ENCODE measurements at regions not wholly inside any gene's neighbourhood (a gene's known extent, or its start where the extent isn't known, plus 50 kb on each side); places are given as distances from the start of the nearest gene placed in this dataset.

GRCh38 chr13:99636728-99637353 lies 135.6 kb downstream of the TM9SF2 start:
- no peak for DNase-seq

- DNase-seq: no peak
Measured at GRCh38 chr13:99636306-99636705, 135.0 kb downstream of the TM9SF2 start.

DNA sequence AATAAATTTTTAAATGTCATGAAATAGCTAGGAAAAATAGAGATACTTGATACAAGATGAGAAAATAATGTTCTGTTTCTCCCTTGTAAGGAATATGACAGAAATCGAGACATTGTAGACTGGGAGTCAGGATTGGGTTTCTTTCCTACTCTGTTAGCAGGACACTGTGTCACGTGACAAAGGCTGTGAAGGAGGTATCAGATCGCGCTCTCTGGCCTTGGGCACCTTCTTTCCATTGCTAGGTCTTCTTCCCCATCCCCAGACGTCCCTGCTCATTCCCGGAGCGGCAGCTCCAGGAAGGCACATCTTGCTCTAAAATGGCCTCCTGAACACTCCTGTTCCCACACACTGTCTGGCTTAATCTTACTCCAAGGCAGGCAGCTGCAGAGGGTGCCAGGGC lies 133.4 kb downstream of the TM9SF2 start:
- DNase-seq: no peak

DNA sequence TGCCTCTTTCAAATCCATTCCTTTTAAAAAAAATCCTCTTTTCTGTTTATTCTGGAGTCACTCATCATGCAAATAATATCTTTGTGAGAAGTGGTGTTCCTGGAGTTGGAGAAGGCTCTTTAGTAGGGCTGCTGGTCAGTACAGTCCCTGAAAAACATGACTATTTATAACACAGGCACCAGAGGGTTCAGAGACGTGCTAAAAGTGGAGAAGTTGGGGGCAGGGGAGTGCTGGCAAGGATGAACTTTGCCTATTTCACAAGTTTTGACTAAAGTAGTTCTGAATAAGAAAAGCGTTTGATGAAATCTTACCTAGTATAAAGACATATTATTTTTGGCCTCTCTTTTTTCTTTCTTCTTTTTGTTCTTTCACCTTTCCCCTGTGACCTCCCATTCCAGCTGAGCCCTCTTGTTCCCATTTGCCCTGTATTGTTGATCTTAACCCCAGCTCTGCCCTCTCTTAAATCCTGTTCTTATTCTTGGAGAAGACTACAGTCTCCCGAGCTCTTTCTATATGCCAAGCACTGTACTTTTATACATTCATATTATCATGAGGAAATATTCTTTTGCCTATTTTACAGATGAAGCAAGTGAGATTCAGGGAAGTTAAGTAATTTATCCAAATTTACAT lies 129.1 kb downstream of the TM9SF2 start:
- no peak for DNase-seq

GRCh38 chr13:99629641-99630040 lies 128.4 kb downstream of the TM9SF2 start:
- no peak for DNase-seq

DNA sequence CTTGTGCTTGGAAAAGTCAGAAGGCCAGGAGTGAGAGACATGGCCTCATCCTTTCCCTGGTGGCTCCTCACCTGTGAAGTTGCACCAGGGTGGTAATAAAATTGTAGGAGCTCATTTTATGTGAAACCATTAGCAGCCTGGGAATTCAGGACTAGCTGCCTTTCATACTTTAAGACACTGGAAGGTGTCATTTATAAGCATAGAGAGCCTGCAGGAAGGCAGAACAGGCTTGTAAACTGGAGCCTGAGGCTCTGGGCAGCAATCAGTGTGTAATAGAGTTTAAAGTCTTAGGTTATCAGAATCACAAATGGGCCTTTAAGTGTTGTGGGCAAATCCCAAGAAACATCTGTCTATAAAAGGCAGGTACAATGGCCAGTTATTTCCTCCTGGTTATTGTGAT lies 127.2 kb downstream of the TM9SF2 start:
- DNase-seq: no peak

DNA sequence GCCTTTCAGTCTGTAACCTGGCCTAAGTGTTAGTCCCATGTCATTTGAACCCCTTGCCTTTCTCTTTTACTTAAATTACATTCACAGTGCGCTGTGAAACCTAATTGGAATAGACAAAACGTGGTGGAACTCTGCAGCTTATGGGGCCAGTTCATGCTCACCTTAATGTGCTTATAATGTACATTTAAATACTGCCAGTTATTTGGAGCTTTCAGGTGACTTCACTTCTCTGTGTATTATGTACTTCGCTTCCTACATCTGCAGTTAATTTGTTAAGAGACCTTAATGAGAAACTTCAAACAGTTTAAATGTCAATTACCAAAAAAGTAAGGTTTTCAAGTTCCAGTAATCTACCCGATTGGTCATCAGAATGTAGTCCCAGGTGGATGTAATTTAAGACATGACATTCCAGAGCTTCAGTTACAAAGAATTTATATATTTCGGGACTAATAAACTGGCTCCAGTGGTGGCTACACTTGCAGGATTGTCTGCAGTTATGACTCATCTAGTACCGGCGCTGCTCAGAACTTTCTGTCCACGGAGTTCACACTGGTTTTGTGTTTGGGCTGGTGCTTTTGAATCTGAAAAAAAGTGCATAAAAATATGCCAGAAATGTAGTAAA lies 125.3 kb downstream of the TM9SF2 start:
- DNase-seq: no peak

- DNase-seq: no peak
Measured at GRCh38 chr13:99624936-99625540, 123.8 kb downstream of the TM9SF2 start.

DNA sequence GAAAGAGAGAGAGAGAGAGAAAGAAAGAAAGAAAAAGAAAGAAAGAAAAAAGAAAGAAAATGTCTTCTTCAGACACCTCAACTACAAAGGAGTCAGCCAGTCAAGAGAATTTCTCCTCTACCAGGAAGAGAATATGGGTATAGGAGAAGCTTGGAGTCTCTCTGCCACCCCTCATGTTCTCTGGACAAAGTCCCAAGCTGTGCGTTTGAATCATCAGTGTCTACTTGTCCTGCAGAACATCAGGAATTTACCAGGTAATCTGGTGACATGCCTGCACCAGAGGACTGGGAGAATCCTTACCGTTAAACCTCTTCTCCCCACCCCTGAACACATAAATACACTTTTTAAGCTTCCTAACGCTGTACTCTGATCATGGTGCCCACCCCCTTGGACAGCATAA lies 119.5 kb downstream of the TM9SF2 start:
- no peak for DNase-seq

DNA sequence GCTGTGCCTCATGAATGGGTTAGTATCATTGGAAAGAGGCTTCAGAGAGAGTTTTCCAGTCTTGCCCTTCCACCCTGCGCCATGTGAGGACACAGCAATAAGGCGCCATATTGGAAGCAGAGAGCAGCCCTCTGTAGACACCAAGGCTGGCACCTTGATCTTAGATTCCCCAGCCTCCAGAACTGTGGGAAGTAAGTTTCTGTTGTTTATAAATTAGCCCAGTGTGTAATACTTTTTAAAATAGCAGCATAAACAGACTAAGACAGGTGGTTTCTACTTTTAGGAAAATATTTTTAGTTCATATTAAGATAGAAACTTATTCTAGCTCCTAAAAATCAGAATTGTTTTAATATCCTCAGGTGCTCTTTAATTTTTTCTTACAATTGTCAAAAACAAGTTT lies 117.9 kb downstream of the TM9SF2 start:
- DNase-seq: no peak

DNA sequence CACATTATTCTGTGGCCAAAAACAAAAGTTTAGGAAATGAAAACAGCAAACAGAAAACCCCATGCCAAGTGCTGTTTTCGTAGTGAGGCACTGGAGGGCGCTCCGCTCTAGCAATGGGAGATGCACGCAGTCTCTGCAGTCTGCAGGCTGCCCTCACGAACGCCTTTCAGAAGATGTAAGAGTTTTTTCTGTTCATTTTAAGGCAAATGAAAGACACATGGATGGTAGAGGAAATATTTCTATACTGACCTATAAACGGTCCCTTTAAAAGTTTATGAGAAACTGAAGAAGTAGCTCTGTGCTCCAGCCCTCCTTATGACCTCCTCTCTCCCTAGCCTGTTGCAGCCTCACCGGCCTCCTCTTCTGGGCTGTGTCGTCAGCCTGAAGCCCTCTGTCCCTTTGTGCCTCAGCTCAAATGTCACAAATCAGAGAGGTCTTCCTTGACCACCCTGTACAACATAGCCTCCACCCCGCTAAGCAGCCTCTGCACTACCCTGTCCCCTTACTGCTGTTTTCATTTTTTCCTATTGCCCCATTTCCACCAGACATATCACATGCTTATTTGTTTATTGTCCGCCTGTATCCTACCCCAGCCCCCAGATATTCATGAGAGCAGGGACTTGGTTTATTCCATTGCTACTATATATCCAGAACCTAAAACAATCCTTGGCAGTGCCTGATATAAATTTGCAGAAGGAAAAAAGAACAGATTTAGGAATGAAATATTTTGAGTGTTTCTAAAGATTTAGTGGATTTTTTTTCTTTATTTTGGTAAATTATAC lies 116.4 kb downstream of the TM9SF2 start:
- peak; percentile 15 for DNase-seq

- DNase-seq: no peak
Measured at GRCh38 chr13:99614465-99614885, 113.2 kb downstream of the TM9SF2 start.

Measured in hindlimb muscle (tissue), 1 donor.